ENCODE measurements at regions not wholly inside any gene's neighbourhood (a gene's known extent, or its start where the extent isn't known, plus 50 kb on each side); places are given as distances from the start of the nearest gene placed in this dataset.

DNA sequence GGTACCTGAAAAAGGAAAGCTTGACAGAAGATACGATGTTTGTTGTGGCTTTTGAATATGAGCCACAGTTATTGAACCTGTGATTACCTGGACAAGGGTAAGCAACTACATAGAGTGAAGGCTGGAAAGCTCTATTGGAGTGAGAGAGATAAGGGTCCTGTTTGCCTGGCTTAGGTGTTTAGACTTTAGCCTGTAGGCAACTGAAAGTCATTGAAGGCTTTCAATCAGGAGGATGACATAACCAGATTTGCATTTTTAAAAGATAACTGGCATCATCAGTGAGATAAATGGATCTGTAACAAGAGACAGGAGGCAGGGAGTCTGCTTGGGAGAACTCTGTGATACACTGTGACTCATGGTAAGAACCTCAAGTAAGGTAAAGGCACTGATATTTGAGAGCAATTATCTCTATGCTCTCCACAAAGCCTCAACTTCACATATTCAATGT lies 128.9 kb upstream of the SOX5 start:
- ATAC-seq: no peak
- Histone ChIP-seq H3K27me3 (ENCODE audit: control insufficient read depth, insufficient read depth, low read length) (no peaks in the 10 kb centered on the region), H3K4me1 (ENCODE audit: control insufficient read depth, insufficient read depth, low read length) (no peaks in the 10 kb centered on the region), H3K36me3 (ENCODE audit: control insufficient read depth, insufficient read depth, low read length) (no peaks in the 10 kb centered on the region), H3K9me3 (ENCODE audit: control insufficient read depth, insufficient read depth, low read depth, low read length) (no peaks in the 10 kb centered on the region), H3K4me3 (ENCODE audit: low read depth in 2 of 2, low read length in 2 of 2) (no peak overlapping the region), H3K27ac (ENCODE audit: low read length) (no peak overlapping the region)
- BruUV-seq (replicated peaks): no TSS peak
- POLR2A ChIA-PET: no interaction called here
- intact Hi-C loops (cut with micrococcal nuclease; ENCODE audit: unreplicated experiment) (no loop called here), in situ Hi-C loops (cut with HindIII; ENCODE audit: low pct_unique_long_range_greater_than_20kb, low sequenced_read_pairs) (no loop called here)
- CTCF ChIA-PET: no interaction called here
- no peak for DNase-seq (ENCODE audit: low read depth, low spot score)
- TF ChIP-seq, protein P1, sequence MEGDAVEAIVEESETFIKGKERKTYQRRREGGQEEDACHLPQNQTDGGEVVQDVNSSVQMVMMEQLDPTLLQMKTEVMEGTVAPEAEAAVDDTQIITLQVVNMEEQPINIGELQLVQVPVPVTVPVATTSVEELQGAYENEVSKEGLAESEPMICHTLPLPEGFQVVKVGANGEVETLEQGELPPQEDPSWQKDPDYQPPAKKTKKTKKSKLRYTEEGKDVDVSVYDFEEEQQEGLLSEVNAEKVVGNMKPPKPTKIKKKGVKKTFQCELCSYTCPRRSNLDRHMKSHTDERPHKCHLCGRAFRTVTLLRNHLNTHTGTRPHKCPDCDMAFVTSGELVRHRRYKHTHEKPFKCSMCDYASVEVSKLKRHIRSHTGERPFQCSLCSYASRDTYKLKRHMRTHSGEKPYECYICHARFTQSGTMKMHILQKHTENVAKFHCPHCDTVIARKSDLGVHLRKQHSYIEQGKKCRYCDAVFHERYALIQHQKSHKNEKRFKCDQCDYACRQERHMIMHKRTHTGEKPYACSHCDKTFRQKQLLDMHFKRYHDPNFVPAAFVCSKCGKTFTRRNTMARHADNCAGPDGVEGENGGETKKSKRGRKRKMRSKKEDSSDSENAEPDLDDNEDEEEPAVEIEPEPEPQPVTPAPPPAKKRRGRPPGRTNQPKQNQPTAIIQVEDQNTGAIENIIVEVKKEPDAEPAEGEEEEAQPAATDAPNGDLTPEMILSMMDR (IDR thresholded peaks at IDR 0.05): no peak
- TF ChIP-seq POLR2AphosphoS5 (IDR thresholded peaks at IDR 0.05; ENCODE audit: low read depth, low read length) (no peak), TCF7L2 (IDR thresholded peaks at IDR 0.05; ENCODE audit: low read depth, low read length) (no peak), SIN3A (IDR thresholded peaks at IDR 0.05; ENCODE audit: borderline replicate concordance, insufficient read depth, low read depth, low read length) (no peak)
- TF ChIP-seq, protein P2, sequence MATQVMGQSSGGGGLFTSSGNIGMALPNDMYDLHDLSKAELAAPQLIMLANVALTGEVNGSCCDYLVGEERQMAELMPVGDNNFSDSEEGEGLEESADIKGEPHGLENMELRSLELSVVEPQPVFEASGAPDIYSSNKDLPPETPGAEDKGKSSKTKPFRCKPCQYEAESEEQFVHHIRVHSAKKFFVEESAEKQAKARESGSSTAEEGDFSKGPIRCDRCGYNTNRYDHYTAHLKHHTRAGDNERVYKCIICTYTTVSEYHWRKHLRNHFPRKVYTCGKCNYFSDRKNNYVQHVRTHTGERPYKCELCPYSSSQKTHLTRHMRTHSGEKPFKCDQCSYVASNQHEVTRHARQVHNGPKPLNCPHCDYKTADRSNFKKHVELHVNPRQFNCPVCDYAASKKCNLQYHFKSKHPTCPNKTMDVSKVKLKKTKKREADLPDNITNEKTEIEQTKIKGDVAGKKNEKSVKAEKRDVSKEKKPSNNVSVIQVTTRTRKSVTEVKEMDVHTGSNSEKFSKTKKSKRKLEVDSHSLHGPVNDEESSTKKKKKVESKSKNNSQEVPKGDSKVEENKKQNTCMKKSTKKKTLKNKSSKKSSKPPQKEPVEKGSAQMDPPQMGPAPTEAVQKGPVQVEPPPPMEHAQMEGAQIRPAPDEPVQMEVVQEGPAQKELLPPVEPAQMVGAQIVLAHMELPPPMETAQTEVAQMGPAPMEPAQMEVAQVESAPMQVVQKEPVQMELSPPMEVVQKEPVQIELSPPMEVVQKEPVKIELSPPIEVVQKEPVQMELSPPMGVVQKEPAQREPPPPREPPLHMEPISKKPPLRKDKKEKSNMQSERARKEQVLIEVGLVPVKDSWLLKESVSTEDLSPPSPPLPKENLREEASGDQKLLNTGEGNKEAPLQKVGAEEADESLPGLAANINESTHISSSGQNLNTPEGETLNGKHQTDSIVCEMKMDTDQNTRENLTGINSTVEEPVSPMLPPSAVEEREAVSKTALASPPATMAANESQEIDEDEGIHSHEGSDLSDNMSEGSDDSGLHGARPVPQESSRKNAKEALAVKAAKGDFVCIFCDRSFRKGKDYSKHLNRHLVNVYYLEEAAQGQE (IDR thresholded peaks at IDR 0.05; ENCODE audit: insufficient read depth in 1 of 2, low read depth in 2 of 2, low read length in 1 of 2): no peak

DNA sequence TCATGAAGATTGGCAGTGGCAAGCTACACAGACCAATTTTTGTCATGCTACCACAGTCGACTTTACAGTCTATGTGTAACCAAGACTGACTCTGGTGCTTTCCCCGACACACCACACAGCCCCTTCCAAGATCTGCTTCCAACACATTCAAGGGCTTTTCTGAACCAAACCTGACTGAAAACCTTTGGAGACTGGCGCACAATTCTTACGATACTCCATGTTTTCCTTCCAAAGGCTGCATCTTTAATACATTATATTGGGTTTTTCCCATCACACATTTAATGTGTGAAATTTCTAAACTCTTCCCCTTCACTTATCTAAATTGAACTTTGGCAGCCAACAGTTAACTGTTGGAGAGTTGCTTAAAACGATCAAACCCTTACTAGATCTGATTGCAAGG lies 127.7 kb upstream of the SOX5 start:
- Histone ChIP-seq H3K27me3 (ENCODE audit: control insufficient read depth, insufficient read depth, low read length) (no peaks in the 10 kb centered on the region), H3K4me1 (ENCODE audit: control insufficient read depth, insufficient read depth, low read length) (no peaks in the 10 kb centered on the region), H3K9me3 (ENCODE audit: control insufficient read depth, insufficient read depth, low read depth, low read length) (no peaks in the 10 kb centered on the region), H3K4me3 (ENCODE audit: low read depth in 2 of 2, low read length in 2 of 2) (no peak overlapping the region), H3K27ac (ENCODE audit: low read length) (no peak overlapping the region), H3K36me3 (ENCODE audit: control insufficient read depth, insufficient read depth, low read length) (no peaks in the 10 kb centered on the region)
- ATAC-seq: no peak
- CTCF ChIA-PET: no interaction called here
- POLR2A ChIA-PET: no interaction called here
- in situ Hi-C loops (cut with HindIII; ENCODE audit: low pct_unique_long_range_greater_than_20kb, low sequenced_read_pairs) (no loop called here), intact Hi-C loops (cut with micrococcal nuclease; ENCODE audit: unreplicated experiment) (no loop called here)
- DNase-seq (ENCODE audit: low read depth, low spot score): no peak
- BruUV-seq (replicated peaks): no TSS peak
- TF ChIP-seq SIN3A (IDR thresholded peaks at IDR 0.05; ENCODE audit: borderline replicate concordance, insufficient read depth, low read depth, low read length): no peak
- no peak for TF ChIP-seq TCF7L2 (IDR thresholded peaks at IDR 0.05; ENCODE audit: low read depth, low read length)
- TF ChIP-seq POLR2AphosphoS5 (IDR thresholded peaks at IDR 0.05; ENCODE audit: low read depth, low read length): no peak
- TF ChIP-seq, protein P1 (IDR thresholded peaks at IDR 0.05): no peak
- TF ChIP-seq, protein P2 (IDR thresholded peaks at IDR 0.05; ENCODE audit: insufficient read depth in 1 of 2, low read depth in 2 of 2, low read length in 1 of 2): no peak

Data from Panc1 (cell line).